CD4-positive, alpha-beta T cell (primary cell): ENCODE measurements at regions not wholly inside any gene's neighbourhood (a gene's known extent, or its start where the extent isn't known, plus 50 kb on each side); places are given as distances from the start of the nearest gene placed in this dataset.

Experiments
- ATAC-seq: fragments of 200-7000 bp; cut with Tn5 transposase; one replicate; pipeline ENCODE4 v1.10.0; 2022; ENCODE audit warnings: mild to moderate bottlenecking; ENCODE audit not compliant: poor library complexity
- CTCF ChIA-PET: fragments of 350-600 bp; sonication (Branson Sonifier 250); formaldehyde crosslinking; loops from one replicate; lab custom pipeline; 2021; ENCODE audit warnings: antibody characterized with exemption, inconsistent platforms; lab: Charles Lee
- POLR2A ChIA-PET: fragments of 350-600 bp; sonication (Branson Sonifier 250); formaldehyde crosslinking; loops from one replicate; lab custom pipeline; 2021; ENCODE audit warnings: antibody characterized with exemption, inconsistent platforms; lab: Charles Lee
- DNase-seq, 14 experiments: peaks; one replicate each; pipeline ENCODE4 v3.0.0-alpha.2; 2013 to 2020; ENCODE audit warnings: mixed read lengths in 2 of 14
- H3K27ac ChIP-seq, 2 donors: one replicate each; pipeline versions ENCODE4 v1.5.1 to v1.7.0; 2013; ENCODE audit warnings: low read length in 2 of 2, low read depth in 1 of 2, mild to moderate bottlenecking in 1 of 2
- H3K27me3 ChIP-seq, 2 experiments: 1 replicate in 1 of 2; 2 replicates in 1 of 2; pipeline versions ENCODE4 v1.6.1 to v1.7.0; 2013; ENCODE audit warnings: low read length in 2 of 2, control low read depth in 1 of 2, mild to moderate bottlenecking in 1 of 2, moderate library complexity in 1 of 2; ENCODE audit not compliant: insufficient read depth in 2 of 2, control insufficient read depth in 1 of 2
- H3K36me3 ChIP-seq: one replicate; pipeline ENCODE4 v1.6.1; 2013; ENCODE audit warnings: low read length, control low read depth; ENCODE audit not compliant: insufficient read depth
- H3K4me1 ChIP-seq: one replicate; pipeline ENCODE4 v1.6.1; 2013; ENCODE audit warnings: low read length, control low read depth; ENCODE audit not compliant: insufficient read depth
- H3K4me3 ChIP-seq: one replicate; pipeline ENCODE4 v1.5.1; 2013; ENCODE audit warnings: mild to moderate bottlenecking, low read length, moderate library complexity
- H3K9me3 ChIP-seq, 2 experiments: 1 replicate in 1 of 2; 2 replicates in 1 of 2; pipeline versions ENCODE4 v1.6.1 to v1.7.0; 2013; ENCODE audit warnings: low read length in 2 of 2, mild to moderate bottlenecking in 2 of 2, control low read depth in 1 of 2, moderate library complexity in 1 of 2; ENCODE audit not compliant: control insufficient read depth in 1 of 2, insufficient read depth in 1 of 2
- H3K27ac Mint-ChIP-seq: one replicate; pipeline ENCODE4 v1.8.0; 2020; ENCODE audit warnings: mixed read lengths
- H3K27me3 Mint-ChIP-seq: one replicate; pipeline ENCODE4 v1.8.0; 2021; ENCODE audit warnings: mixed read lengths
- H3K36me3 Mint-ChIP-seq: one replicate; pipeline ENCODE4 v1.8.0; 2021; ENCODE audit warnings: low read depth, mixed read lengths
- H3K4me1 Mint-ChIP-seq: one replicate; pipeline ENCODE4 v1.8.0; 2021; ENCODE audit warnings: low read depth, mixed read lengths
- H3K4me3 Mint-ChIP-seq: one replicate; pipeline ENCODE4 v1.8.0; 2020; ENCODE audit warnings: mild to moderate bottlenecking, mixed read lengths
- H3K9me3 Mint-ChIP-seq: one replicate; pipeline ENCODE4 v1.8.0; 2020; ENCODE audit warnings: mixed read lengths
- intact Hi-C, 2 experiments: fragments of 100-400 bp; cut with DNase I in 1 of 2; cut with micrococcal nuclease in 1 of 2; formaldehyde crosslinking; loops; one replicate each; pipeline versions ENCODE4 v1.15.1 to v1.9.0; 2023 to 2025; cut with DNase I, micrococcal nuclease
- TF ChIP-seq, protein P1 (sequence below): fragments of 200-600 bp; IDR thresholded peaks from one replicate; pipeline ENCODE4 v1.8.0; 2022; ENCODE audit warnings: antibody characterized with exemption, mild to moderate bottlenecking

DNA sequence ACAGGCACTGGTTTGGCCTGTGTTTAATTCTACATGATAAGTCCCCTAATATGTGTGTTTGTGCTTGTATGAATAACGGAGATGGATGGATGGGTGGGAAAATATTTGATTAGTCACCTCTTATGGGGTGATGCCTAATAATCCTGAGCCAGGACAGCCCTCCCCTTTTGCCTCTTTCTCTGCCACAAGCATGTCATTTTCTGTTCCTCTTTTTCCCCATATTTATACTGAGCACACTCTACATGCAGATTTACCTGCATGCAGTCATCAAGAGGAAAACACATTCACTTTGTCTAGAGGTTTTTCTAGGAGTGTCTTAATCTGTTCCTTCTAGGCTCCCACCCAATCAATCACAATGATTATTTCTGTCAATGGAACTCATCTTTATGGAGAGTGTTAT lies 111.6 kb upstream of the TBX20 start:
- no peak for ATAC-seq
- Mint-ChIP-seq H3K4me1 (no peaks in the 10 kb centered on the region), H3K4me3 (no peak overlapping the region), H3K9me3 (no peaks in the 10 kb centered on the region), H3K27me3 (peaks cover 18% of the 10 kb centered on the region), H3K27ac (no peak overlapping the region), H3K36me3 (no peaks in the 10 kb centered on the region)
- no peaks in the 10 kb centered on the region for H3K36me3 ChIP-seq
- no peak overlapping the region for H3K27ac ChIP-seq
- intact Hi-C loops: no loop called here
- ChIA-PET POLR2A (no interaction called here), CTCF (no interaction called here)
- TF ChIP-seq, protein P1, sequence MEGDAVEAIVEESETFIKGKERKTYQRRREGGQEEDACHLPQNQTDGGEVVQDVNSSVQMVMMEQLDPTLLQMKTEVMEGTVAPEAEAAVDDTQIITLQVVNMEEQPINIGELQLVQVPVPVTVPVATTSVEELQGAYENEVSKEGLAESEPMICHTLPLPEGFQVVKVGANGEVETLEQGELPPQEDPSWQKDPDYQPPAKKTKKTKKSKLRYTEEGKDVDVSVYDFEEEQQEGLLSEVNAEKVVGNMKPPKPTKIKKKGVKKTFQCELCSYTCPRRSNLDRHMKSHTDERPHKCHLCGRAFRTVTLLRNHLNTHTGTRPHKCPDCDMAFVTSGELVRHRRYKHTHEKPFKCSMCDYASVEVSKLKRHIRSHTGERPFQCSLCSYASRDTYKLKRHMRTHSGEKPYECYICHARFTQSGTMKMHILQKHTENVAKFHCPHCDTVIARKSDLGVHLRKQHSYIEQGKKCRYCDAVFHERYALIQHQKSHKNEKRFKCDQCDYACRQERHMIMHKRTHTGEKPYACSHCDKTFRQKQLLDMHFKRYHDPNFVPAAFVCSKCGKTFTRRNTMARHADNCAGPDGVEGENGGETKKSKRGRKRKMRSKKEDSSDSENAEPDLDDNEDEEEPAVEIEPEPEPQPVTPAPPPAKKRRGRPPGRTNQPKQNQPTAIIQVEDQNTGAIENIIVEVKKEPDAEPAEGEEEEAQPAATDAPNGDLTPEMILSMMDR: no peak
- H3K4me3 ChIP-seq: no peak overlapping the region
- no peaks in the 10 kb centered on the region for H3K4me1 ChIP-seq
- DNase-seq: no peak
- H3K27me3 ChIP-seq: peaks cover 0 to 2% of the 10 kb centered on the region in 2 experiments
- no peaks in the 10 kb centered on the region for H3K9me3 ChIP-seq

DNA sequence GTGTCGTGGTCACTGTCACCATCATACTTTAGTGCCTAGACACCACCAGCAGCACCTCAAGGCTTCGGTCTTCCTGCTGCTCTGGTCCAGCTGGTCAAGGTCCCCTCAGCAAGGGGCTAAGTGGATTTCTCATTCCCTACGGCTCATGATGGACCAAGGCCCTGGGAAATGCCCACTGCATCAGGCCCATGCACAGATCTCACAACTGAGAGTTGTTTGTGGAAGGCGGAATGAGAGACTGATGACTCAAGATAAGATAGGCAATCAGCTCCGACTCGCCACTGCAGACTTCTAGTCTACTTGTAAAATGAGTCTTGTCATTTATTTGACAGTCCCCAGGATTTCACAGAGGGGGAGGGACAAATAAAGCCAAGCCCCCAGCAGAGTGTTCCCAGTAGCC lies 108.4 kb upstream of the TBX20 start:
- POLR2A ChIA-PET: no interaction called here
- TF ChIP-seq, protein P1: no peak
- Histone ChIP-seq H3K27me3 (no peaks in the 10 kb centered on the region), H3K4me1 (no peaks in the 10 kb centered on the region), H3K4me3 (no peak overlapping the region), H3K36me3 (no peaks in the 10 kb centered on the region), H3K9me3 (no peaks in the 10 kb centered on the region), H3K27ac (no peak overlapping the region)
- CTCF ChIA-PET: no interaction called here
- Mint-ChIP-seq H3K27ac (no peak overlapping the region), H3K36me3 (no peaks in the 10 kb centered on the region), H3K4me1 (no peaks in the 10 kb centered on the region), H3K27me3 (peaks cover 18% of the 10 kb centered on the region), H3K4me3 (no peak overlapping the region), H3K9me3 (no peaks in the 10 kb centered on the region)
- intact Hi-C loops: no loop called here
- DNase-seq: no peak
- no peak for ATAC-seq

DNA sequence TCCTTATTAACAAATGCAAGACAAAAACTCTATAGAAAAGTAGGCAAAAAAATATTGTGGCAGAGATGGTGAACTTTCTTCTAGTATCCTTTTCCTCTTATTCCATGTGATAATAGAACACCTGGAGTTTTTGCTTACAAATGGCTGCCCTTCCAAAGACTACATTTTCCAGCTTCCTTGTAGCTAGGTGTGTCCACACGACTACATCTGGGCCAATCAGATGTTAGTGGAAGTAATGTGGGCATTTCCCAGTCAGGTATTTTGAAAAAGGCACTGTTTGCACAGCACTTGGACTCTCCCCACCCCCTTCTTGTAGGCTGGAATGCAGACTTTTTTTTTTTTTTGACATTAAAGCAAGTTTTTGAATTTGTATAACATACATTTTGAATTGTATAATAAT lies 105.5 kb upstream of the TBX20 start:
- no peak overlapping the region for H3K27ac Mint-ChIP-seq
- DNase-seq (no peak), ATAC-seq (no peak)
- peaks cover 20% of the 10 kb centered on the region for H3K27me3 Mint-ChIP-seq
- TF ChIP-seq, protein P1: no peak
- H3K9me3 ChIP-seq: no peaks in the 10 kb centered on the region
- H3K4me3 Mint-ChIP-seq: no peak overlapping the region
- ChIA-PET CTCF (no interaction called here), POLR2A (no interaction called here)
- intact Hi-C loops: no loop called here
- H3K4me3 ChIP-seq: no peak overlapping the region
- H3K27me3 ChIP-seq: peaks cover 2 to 5% of the 10 kb centered on the region in 2 experiments
- no peak overlapping the region for H3K27ac ChIP-seq
- no peaks in the 10 kb centered on the region for H3K4me1 ChIP-seq
- H3K36me3 Mint-ChIP-seq: no peaks in the 10 kb centered on the region
- H3K36me3 ChIP-seq: no peaks in the 10 kb centered on the region
- H3K4me1 Mint-ChIP-seq: no peaks in the 10 kb centered on the region
- H3K9me3 Mint-ChIP-seq: no peaks in the 10 kb centered on the region
